Kidney tubule cell (primary cell): ENCODE measurements at regions not wholly inside any gene's neighbourhood (a gene's known extent, or its start where the extent isn't known, plus 50 kb on each side); places are given as distances from the start of the nearest gene placed in this dataset.

Experiments
- DNase-seq: peaks from one replicate; pipeline ENCODE4 v3.0.0-alpha.2; 2018; ENCODE audit warnings: low spot score

- no peak for DNase-seq
Observed at GRCh38 chr13:31686670-31687425, 52.5 kb upstream of the RXFP2 start.
